ENCODE measurements at regions not wholly inside any gene's neighbourhood (a gene's known extent, or its start where the extent isn't known, plus 50 kb on each side); places are given as distances from the start of the nearest gene placed in this dataset.

GRCh38 chr2:81328968-81329367, 1024.4 kb upstream of the LRRTM1 start:
- no peak overlapping the region for H3K27ac ChIP-seq
- no peak for DNase-seq
- no peak overlapping the region for H3K4me3 ChIP-seq
- TF ChIP-seq POLR2A (IDR thresholded peaks at IDR 0.05), result no peak
- TF ChIP-seq CTCF (IDR thresholded peaks at IDR 0.05), result no peak
- peaks cover 0 to 4% (median 0%) of the 10 kb centered on the region in 3 donors for H3K9me3 ChIP-seq
- no peaks in the 10 kb centered on the region for H3K36me3 ChIP-seq (replicated peaks in 1 of 2; ENCODE audit: insufficient read depth in 1 of 2, low read depth in 2 of 2)
- intact Hi-C loops (cut with DNase I), result no loop called here
- no peak for ATAC-seq
- WGBS, 2 donors, result 64 to 65% methylated on average over 2 of the region's 2 CpGs
- no peaks in the 10 kb centered on the region for H3K27me3 ChIP-seq
- H3K4me1 ChIP-seq, result no peaks in the 10 kb centered on the region

- no peaks in the 10 kb centered on the region for H3K4me1 ChIP-seq
- intact Hi-C loops (cut with DNase I), result no loop called here
- DNase-seq (no peak), ATAC-seq (no peak)
- H3K36me3 ChIP-seq (replicated peaks in 1 of 2; ENCODE audit: insufficient read depth in 1 of 2, low read depth in 2 of 2), result no peaks in the 10 kb centered on the region
- TF ChIP-seq POLR2A (IDR thresholded peaks at IDR 0.05), result no peak
- TF ChIP-seq CTCF (IDR thresholded peaks at IDR 0.05), result no peak
- H3K9me3 ChIP-seq, result peaks cover 0 to 5% (median 0%) of the 10 kb centered on the region in 3 donors
- no peaks in the 10 kb centered on the region for H3K27me3 ChIP-seq
- H3K27ac ChIP-seq, result no peak overlapping the region
- no peak overlapping the region for H3K4me3 ChIP-seq
Measured at GRCh38 chr2:81327911-81328310, 1023.4 kb upstream of the LRRTM1 start.

- no peaks in the 10 kb centered on the region for H3K27me3 ChIP-seq
- no peak for DNase-seq
- no peak overlapping the region for H3K4me3 ChIP-seq
- intact Hi-C loops (cut with DNase I), result no loop called here
- 45 to 47% methylated on average over 3 of the region's 3 CpGs for WGBS, 2 donors
- H3K9me3 ChIP-seq, result peaks cover 0 to 5% (median 0%) of the 10 kb centered on the region in 3 donors
- ATAC-seq, result no peak
- no peaks in the 10 kb centered on the region for H3K36me3 ChIP-seq (replicated peaks in 1 of 2; ENCODE audit: insufficient read depth in 1 of 2, low read depth in 2 of 2)
- TF ChIP-seq POLR2A (IDR thresholded peaks at IDR 0.05) (no peak), CTCF (IDR thresholded peaks at IDR 0.05) (peak in 2 of 7 experiments; percentile 5 to 13)
- H3K27ac ChIP-seq, result no peak overlapping the region
- no peaks in the 10 kb centered on the region for H3K4me1 ChIP-seq
Measured at GRCh38 chr2:81324046-81324445, 1019.5 kb upstream of the LRRTM1 start.

- intact Hi-C loops (cut with DNase I), result no loop called here
- ATAC-seq, result no peak
Measured at GRCh38 chr2:81304154-81304830, 999.7 kb upstream of the LRRTM1 start.

More at GRCh38 chr2:81304154-81304830, 999.7 kb upstream of the LRRTM1 start:
- Histone ChIP-seq H3K9me3 (no peaks in the 10 kb centered on the region), H3K27me3 (no peaks in the 10 kb centered on the region), H3K36me3 (replicated peaks in 1 of 2; ENCODE audit: insufficient read depth in 1 of 2, low read depth in 2 of 2) (no peaks in the 10 kb centered on the region), H3K4me1 (no peaks in the 10 kb centered on the region), H3K4me3 (no peak overlapping the region), H3K27ac (no peak overlapping the region)
- TF ChIP-seq POLR2A (IDR thresholded peaks at IDR 0.05), result no peak
- TF ChIP-seq CTCF (IDR thresholded peaks at IDR 0.05), result no peak
- WGBS, 2 donors, result 36 to 38% methylated on average over 9 of the region's 9 CpGs
- no peak for DNase-seq

Data from body of pancreas (tissue), 4 donors.